ENCODE measurements at regions not wholly inside any gene's neighbourhood (a gene's known extent, or its start where the extent isn't known, plus 50 kb on each side); places are given as distances from the start of the nearest gene placed in this dataset.

DNA sequence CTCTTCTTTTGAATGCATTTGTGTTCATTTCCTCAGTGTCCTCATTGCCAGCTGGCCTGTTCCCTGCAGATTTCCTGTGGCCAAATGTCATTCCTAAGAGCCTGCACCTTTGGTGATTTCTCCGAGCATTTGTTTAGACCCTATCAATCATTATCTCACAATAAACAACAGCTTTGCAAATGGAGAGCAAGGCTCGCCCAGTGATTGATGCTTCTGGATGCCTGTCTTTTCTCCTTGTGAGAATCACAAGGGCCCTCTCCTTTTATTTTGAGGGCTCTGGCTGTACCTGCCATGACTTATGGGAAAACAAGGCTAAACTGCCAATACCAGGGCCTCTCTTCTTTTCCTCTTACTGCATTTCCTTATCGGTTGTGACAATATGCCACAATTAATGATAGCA lies 1454.4 kb upstream of the CELF4 start:
- no peaks in the 10 kb centered on the region for H3K36me3 ChIP-seq (ENCODE audit: control insufficient read depth in 1 of 2, insufficient read depth in 2 of 2, low read depth in 1 of 2, low read length in 2 of 2)
- H3K18ac ChIP-seq (ENCODE audit: low read depth in 1 of 2, low read length in 2 of 2), result no peak overlapping the region
- H3K27me3 ChIP-seq (ENCODE audit: control insufficient read depth in 1 of 2, insufficient read depth in 1 of 2, low read length in 2 of 2), result no peaks in the 10 kb centered on the region
- H3K79me1 ChIP-seq (replicated peaks; ENCODE audit: low read length, poor library complexity, severe bottlenecking), result no peaks in the 10 kb centered on the region
- H3K4me1 ChIP-seq (ENCODE audit: control insufficient read depth, insufficient read depth, low read depth, low read length), result no peaks in the 10 kb centered on the region
- WGBS, result 37% methylated on average over 2 of the region's 3 CpGs
- DNase-seq, result no peak
- H4K8ac ChIP-seq (ENCODE audit: low read length), result no peak overlapping the region
- no peak overlapping the region for H2BK12ac ChIP-seq (ENCODE audit: low read length in 2 of 2)
- H3K9ac ChIP-seq (ENCODE audit: low read length), result no peak overlapping the region
- H3K27ac ChIP-seq (ENCODE audit: low read length, poor library complexity, severe bottlenecking), result no peak overlapping the region
- no peak overlapping the region for H3K14ac ChIP-seq (ENCODE audit: low read length in 2 of 2)
- no peak overlapping the region for H2AK5ac ChIP-seq (ENCODE audit: low read length, severe bottlenecking)
- no peak overlapping the region for H2BK5ac ChIP-seq (ENCODE audit: low read depth, low read length, poor library complexity, severe bottlenecking)
- no peak overlapping the region for H2BK120ac ChIP-seq (ENCODE audit: low read depth, low read length)
- no peak overlapping the region for H3K4me2 ChIP-seq (ENCODE audit: low read length, poor library complexity, severe bottlenecking)
- peaks cover 12% of the 10 kb centered on the region for H3K9me3 ChIP-seq (ENCODE audit: control insufficient read depth, low read length)
- no peak overlapping the region for H3K4me3 ChIP-seq (ENCODE audit: insufficient read depth in 1 of 2, low read depth in 1 of 2, low read length in 2 of 2)
- H2AFZ ChIP-seq (ENCODE audit: low read depth, low read length), result no peak overlapping the region
- H3K4ac ChIP-seq (ENCODE audit: low read depth in 1 of 2, low read length in 2 of 2), result no peak overlapping the region
- H3K23ac ChIP-seq (ENCODE audit: low read length in 2 of 2), result no peak overlapping the region
- no peak overlapping the region for H2BK15ac ChIP-seq (ENCODE audit: low read depth, poor library complexity, severe bottlenecking)
- H4K91ac ChIP-seq (ENCODE audit: low read length), result no peak overlapping the region

DNA sequence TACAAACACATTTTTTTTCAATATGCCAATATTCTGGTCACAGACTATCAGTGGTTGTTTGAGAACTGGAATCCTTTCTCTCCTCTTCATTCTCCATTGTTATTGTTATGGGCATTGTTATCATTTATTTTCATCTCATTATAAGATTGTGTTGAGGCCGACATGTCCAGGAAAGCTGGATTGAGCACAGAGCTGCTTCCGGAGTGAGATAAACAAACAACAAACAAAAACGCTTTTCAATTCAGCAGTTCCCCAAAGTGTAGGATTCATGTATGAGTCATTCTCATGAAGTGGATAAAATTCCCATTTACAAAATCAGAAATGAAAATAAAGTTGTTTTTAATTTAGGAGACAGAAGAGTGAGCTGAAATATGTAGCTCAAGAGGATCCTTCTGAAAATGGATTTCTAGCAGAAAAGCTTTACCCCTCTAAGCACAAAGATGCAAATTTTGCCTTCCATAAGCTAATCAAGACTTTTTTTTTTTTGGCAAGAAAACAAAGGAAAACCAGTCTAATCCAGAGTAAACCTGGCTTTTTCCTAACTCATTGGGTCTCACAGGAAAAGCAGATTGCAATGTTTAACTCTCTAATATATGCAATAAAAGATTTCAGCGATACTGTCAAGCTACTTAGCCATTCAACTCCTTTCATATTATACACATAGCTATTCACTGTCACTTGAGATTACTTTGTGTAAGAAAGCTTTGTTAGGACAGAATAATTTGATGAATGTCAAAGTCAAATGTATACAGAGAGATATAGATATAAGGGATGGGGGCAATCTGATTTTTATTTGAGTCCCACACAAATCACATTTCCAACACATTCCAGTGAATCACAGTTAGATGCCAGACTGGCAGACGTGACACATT lies 1441.7 kb upstream of the CELF4 start:
- H2BK15ac ChIP-seq (ENCODE audit: low read depth, poor library complexity, severe bottlenecking), result no peak overlapping the region

GRCh38 chr18:38996056-38996455 lies 1430.5 kb upstream of the CELF4 start:
- Histone ChIP-seq H2AK5ac (ENCODE audit: low read length, severe bottlenecking) (no peak overlapping the region), H2BK15ac (ENCODE audit: low read depth, poor library complexity, severe bottlenecking) (no peak overlapping the region), H3K9me3 (ENCODE audit: control insufficient read depth, low read length) (peaks cover 3% of the 10 kb centered on the region), H3K36me3 (ENCODE audit: control insufficient read depth in 1 of 2, insufficient read depth in 2 of 2, low read depth in 1 of 2, low read length in 2 of 2) (no peaks in the 10 kb centered on the region), H2AFZ (ENCODE audit: low read depth, low read length) (no peak overlapping the region), H3K79me1 (replicated peaks; ENCODE audit: low read length, poor library complexity, severe bottlenecking) (no peaks in the 10 kb centered on the region), H2BK120ac (ENCODE audit: low read depth, low read length) (no peak overlapping the region), H3K4me1 (ENCODE audit: control insufficient read depth, insufficient read depth, low read depth, low read length) (no peaks in the 10 kb centered on the region), H4K8ac (ENCODE audit: low read length) (no peak overlapping the region), H3K14ac (ENCODE audit: low read length in 2 of 2) (no peak overlapping the region), H3K4ac (ENCODE audit: low read depth in 1 of 2, low read length in 2 of 2) (no peak overlapping the region), H4K91ac (ENCODE audit: low read length) (no peak overlapping the region), H2BK5ac (ENCODE audit: low read depth, low read length, poor library complexity, severe bottlenecking) (no peak overlapping the region), H3K27me3 (ENCODE audit: control insufficient read depth in 1 of 2, insufficient read depth in 1 of 2, low read length in 2 of 2) (no peaks in the 10 kb centered on the region), H3K4me2 (ENCODE audit: low read length, poor library complexity, severe bottlenecking) (no peak overlapping the region), H3K23ac (ENCODE audit: low read length in 2 of 2) (no peak overlapping the region), H3K18ac (ENCODE audit: low read depth in 1 of 2, low read length in 2 of 2) (no peak overlapping the region), H3K9ac (ENCODE audit: low read length) (no peak overlapping the region), H3K27ac (ENCODE audit: low read length, poor library complexity, severe bottlenecking) (no peak overlapping the region), H3K4me3 (ENCODE audit: insufficient read depth in 1 of 2, low read depth in 1 of 2, low read length in 2 of 2) (no peak overlapping the region), H2BK12ac (ENCODE audit: low read length in 2 of 2) (no peak overlapping the region)
- WGBS, result 81% methylated on average over 3 of the region's 3 CpGs
- no peak for DNase-seq

More for the DNA sequence above, 1441.7 kb upstream of the CELF4 start:
- H2BK12ac ChIP-seq (ENCODE audit: low read length in 2 of 2), result no peak overlapping the region
- H3K4ac ChIP-seq (ENCODE audit: low read depth in 1 of 2, low read length in 2 of 2), result no peak overlapping the region
- no peak overlapping the region for H4K8ac ChIP-seq (ENCODE audit: low read length)
- H3K27ac ChIP-seq (ENCODE audit: low read length, poor library complexity, severe bottlenecking), result no peak overlapping the region
- no peak overlapping the region for H3K9ac ChIP-seq (ENCODE audit: low read length)
- no peak overlapping the region for H2AK5ac ChIP-seq (ENCODE audit: low read length, severe bottlenecking)
- peak; percentile 27 for DNase-seq
- H3K9me3 ChIP-seq (ENCODE audit: control insufficient read depth, low read length), result peaks cover 5% of the 10 kb centered on the region
- no peak overlapping the region for H2BK5ac ChIP-seq (ENCODE audit: low read depth, low read length, poor library complexity, severe bottlenecking)
- H3K14ac ChIP-seq (ENCODE audit: low read length in 2 of 2), result no peak overlapping the region
- WGBS, result 64% methylated on average over 1 of the region's 5 CpGs
- no peaks in the 10 kb centered on the region for H3K4me1 ChIP-seq (ENCODE audit: control insufficient read depth, insufficient read depth, low read depth, low read length)
- no peak overlapping the region for H2BK120ac ChIP-seq (ENCODE audit: low read depth, low read length)
- H3K18ac ChIP-seq (ENCODE audit: low read depth in 1 of 2, low read length in 2 of 2), result no peak overlapping the region
- H3K23ac ChIP-seq (ENCODE audit: low read length in 2 of 2), result no peak overlapping the region
- no peaks in the 10 kb centered on the region for H3K36me3 ChIP-seq (ENCODE audit: control insufficient read depth in 1 of 2, insufficient read depth in 2 of 2, low read depth in 1 of 2, low read length in 2 of 2)
- no peaks in the 10 kb centered on the region for H3K27me3 ChIP-seq (ENCODE audit: control insufficient read depth in 1 of 2, insufficient read depth in 1 of 2, low read length in 2 of 2)
- no peak overlapping the region for H3K4me2 ChIP-seq (ENCODE audit: low read length, poor library complexity, severe bottlenecking)
- no peaks in the 10 kb centered on the region for H3K79me1 ChIP-seq (replicated peaks; ENCODE audit: low read length, poor library complexity, severe bottlenecking)
- H2AFZ ChIP-seq (ENCODE audit: low read depth, low read length), result no peak overlapping the region
- H3K4me3 ChIP-seq (ENCODE audit: insufficient read depth in 1 of 2, low read depth in 1 of 2, low read length in 2 of 2), result no peak overlapping the region
- no peak overlapping the region for H4K91ac ChIP-seq (ENCODE audit: low read length)

DNA sequence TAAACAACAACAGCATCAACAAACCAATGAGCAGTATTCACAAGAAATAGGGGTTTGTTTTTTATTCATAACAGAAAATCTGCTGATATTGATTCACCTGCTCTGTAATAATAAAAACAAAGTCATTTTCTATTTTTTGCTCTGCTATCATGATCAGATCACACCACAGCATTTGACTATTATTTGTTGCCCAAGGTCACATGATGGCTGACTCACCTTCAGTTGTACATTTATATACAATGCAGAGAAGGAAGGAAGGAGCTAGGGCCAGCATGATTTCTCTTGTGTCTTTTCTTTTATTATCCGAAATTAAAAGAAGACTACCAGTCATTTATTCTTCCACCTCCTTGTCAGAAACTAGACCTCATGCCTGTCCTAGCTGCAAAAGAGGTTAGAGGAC lies 1427.7 kb upstream of the CELF4 start:
- no peaks in the 10 kb centered on the region for H3K79me1 ChIP-seq (replicated peaks; ENCODE audit: low read length, poor library complexity, severe bottlenecking)
- 100% methylated on average over 1 of the region's 1 CpG for WGBS
- no peak overlapping the region for H3K4me3 ChIP-seq (ENCODE audit: insufficient read depth in 1 of 2, low read depth in 1 of 2, low read length in 2 of 2)
- H2BK15ac ChIP-seq (ENCODE audit: low read depth, poor library complexity, severe bottlenecking), result no peak overlapping the region
- no peaks in the 10 kb centered on the region for H3K36me3 ChIP-seq (ENCODE audit: control insufficient read depth in 1 of 2, insufficient read depth in 2 of 2, low read depth in 1 of 2, low read length in 2 of 2)
- no peak overlapping the region for H4K8ac ChIP-seq (ENCODE audit: low read length)
- no peak overlapping the region for H4K91ac ChIP-seq (ENCODE audit: low read length)
- H2BK120ac ChIP-seq (ENCODE audit: low read depth, low read length), result no peak overlapping the region
- no peak overlapping the region for H3K18ac ChIP-seq (ENCODE audit: low read depth in 1 of 2, low read length in 2 of 2)
- no peak overlapping the region for H3K4me2 ChIP-seq (ENCODE audit: low read length, poor library complexity, severe bottlenecking)
- no peaks in the 10 kb centered on the region for H3K27me3 ChIP-seq (ENCODE audit: control insufficient read depth in 1 of 2, insufficient read depth in 1 of 2, low read length in 2 of 2)
- no peak overlapping the region for H3K14ac ChIP-seq (ENCODE audit: low read length in 2 of 2)
- no peak overlapping the region for H2AK5ac ChIP-seq (ENCODE audit: low read length, severe bottlenecking)
- no peak overlapping the region for H2BK5ac ChIP-seq (ENCODE audit: low read depth, low read length, poor library complexity, severe bottlenecking)
- DNase-seq, result no peak
- H3K4me1 ChIP-seq (ENCODE audit: control insufficient read depth, insufficient read depth, low read depth, low read length), result no peaks in the 10 kb centered on the region
- H2BK12ac ChIP-seq (ENCODE audit: low read length in 2 of 2), result no peak overlapping the region
- H3K27ac ChIP-seq (ENCODE audit: low read length, poor library complexity, severe bottlenecking), result no peak overlapping the region
- no peak overlapping the region for H3K23ac ChIP-seq (ENCODE audit: low read length in 2 of 2)
- no peak overlapping the region for H3K9ac ChIP-seq (ENCODE audit: low read length)
- H2AFZ ChIP-seq (ENCODE audit: low read depth, low read length), result no peak overlapping the region
- H3K9me3 ChIP-seq (ENCODE audit: control insufficient read depth, low read length), result no peaks in the 10 kb centered on the region
- no peak overlapping the region for H3K4ac ChIP-seq (ENCODE audit: low read depth in 1 of 2, low read length in 2 of 2)
